ENCODE measurements at regions not wholly inside any gene's neighbourhood (a gene's known extent, or its start where the extent isn't known, plus 50 kb on each side); places are given as distances from the start of the nearest gene placed in this dataset.

DNA sequence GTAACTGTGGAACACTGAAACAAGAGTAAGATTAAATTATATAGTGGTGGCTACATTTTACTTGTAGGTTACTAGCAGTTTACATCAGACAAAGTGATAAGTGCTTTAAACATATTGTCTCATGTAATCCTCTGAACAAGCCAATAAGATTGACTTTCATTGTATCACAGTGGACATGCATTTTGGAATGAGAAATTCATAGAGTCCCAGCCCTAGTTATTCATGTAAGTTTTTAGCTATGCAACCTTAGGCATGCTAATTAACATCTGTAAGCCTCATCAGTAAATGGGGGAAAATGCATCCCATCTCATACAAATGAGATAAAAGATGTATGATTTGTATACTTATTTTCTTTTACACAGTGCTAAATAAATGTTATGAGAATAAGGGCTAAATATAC, 1038.1 kb upstream of the ADGRL4 start:
- H3K9me3 ChIP-seq = no peaks in the 10 kb centered on the region
- no peak overlapping the region for H3K27ac ChIP-seq
- no peaks in the 10 kb centered on the region for H3K27me3 ChIP-seq
- H3K4me3 ChIP-seq = no peak overlapping the region
- no peaks in the 10 kb centered on the region for H3K36me3 ChIP-seq
- no peaks in the 10 kb centered on the region for H3K4me1 ChIP-seq
- DNase-seq = no peak
- intact Hi-C loops (cut with DNase I) = no loop called here
- TF ChIP-seq, protein P1, sequence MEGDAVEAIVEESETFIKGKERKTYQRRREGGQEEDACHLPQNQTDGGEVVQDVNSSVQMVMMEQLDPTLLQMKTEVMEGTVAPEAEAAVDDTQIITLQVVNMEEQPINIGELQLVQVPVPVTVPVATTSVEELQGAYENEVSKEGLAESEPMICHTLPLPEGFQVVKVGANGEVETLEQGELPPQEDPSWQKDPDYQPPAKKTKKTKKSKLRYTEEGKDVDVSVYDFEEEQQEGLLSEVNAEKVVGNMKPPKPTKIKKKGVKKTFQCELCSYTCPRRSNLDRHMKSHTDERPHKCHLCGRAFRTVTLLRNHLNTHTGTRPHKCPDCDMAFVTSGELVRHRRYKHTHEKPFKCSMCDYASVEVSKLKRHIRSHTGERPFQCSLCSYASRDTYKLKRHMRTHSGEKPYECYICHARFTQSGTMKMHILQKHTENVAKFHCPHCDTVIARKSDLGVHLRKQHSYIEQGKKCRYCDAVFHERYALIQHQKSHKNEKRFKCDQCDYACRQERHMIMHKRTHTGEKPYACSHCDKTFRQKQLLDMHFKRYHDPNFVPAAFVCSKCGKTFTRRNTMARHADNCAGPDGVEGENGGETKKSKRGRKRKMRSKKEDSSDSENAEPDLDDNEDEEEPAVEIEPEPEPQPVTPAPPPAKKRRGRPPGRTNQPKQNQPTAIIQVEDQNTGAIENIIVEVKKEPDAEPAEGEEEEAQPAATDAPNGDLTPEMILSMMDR (IDR thresholded peaks at IDR 0.05) = no peak
- TF ChIP-seq POLR2A (IDR thresholded peaks at IDR 0.05) = no peak

DNA sequence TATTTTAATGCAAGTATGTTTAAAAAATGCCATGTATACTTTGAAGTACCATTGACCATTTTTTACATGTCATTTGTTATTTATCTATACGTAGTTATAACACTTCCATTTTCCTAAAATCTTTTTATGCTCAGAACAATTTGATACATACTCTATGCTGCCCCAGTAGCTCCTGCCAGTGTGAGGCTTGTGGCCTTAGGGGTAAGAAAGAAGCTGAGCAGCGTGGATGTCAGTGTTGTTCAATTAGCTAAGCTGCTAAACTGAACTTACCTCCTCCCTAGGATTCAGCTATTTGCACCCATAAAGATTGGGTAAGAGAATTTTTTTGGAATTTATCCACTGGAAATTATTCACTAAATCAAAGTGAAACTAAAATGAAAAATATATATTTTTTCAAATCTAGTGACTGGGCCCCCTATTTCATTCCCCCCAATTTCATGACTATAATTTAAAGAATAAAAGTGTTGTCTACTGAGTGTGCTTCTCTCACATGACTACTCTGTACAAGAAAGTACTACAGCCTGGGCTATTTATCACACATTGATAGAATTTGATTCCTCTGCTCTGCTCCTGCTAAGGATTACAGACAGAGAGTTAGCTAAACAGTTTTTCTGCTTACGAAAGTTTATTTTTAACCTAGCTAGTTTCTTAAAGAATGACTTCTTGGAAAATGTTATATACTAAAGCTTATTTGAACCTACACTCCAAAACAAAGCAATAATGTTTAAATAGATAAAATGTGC, 1030.3 kb upstream of the ADGRL4 start:
- WGBS, 2 donors = 57 to 64% methylated on average over 3 of the region's 3 CpGs

DNA sequence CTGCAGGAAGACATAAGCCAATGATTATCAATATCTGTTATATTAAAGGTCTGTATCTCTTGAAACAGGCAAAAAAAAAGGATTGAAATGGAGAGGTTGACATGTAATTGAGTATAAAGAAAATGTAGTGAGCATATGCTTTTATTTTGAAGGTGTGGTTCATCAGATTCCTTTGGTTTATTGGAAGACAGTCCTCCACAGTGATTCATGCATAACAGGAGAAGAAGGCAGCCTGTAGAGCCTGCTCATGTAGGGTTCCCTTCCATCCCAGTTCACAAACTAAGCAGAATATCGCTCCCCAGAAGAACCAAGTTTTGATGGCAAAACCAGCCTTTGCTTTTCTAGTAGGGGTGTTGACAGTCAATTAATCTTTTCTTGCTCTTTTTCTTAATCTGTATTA, 1016.8 kb upstream of the ADGRL4 start:
- TF ChIP-seq POLR2A (IDR thresholded peaks at IDR 0.05) = no peak
- TF ChIP-seq, protein P1 (IDR thresholded peaks at IDR 0.05) = no peak
- Histone ChIP-seq H3K4me1 (no peaks in the 10 kb centered on the region), H3K27me3 (no peaks in the 10 kb centered on the region), H3K4me3 (no peak overlapping the region), H3K9me3 (no peaks in the 10 kb centered on the region), H3K36me3 (no peaks in the 10 kb centered on the region), H3K27ac (no peak overlapping the region)
- intact Hi-C loops (cut with DNase I) = no loop called here
- WGBS, 2 donors = 74 to 93% methylated on average over 1 of the region's 1 CpG
- DNase-seq = no peak

More for the DNA sequence above, 1030.3 kb upstream of the ADGRL4 start:
- Histone ChIP-seq H3K36me3 (no peaks in the 10 kb centered on the region), H3K4me3 (no peak overlapping the region), H3K27me3 (no peaks in the 10 kb centered on the region), H3K27ac (no peak overlapping the region), H3K4me1 (no peaks in the 10 kb centered on the region), H3K9me3 (no peaks in the 10 kb centered on the region)
- intact Hi-C loops (cut with DNase I) = no loop called here
- no peak for TF ChIP-seq POLR2A (IDR thresholded peaks at IDR 0.05)
- TF ChIP-seq, protein P1 (IDR thresholded peaks at IDR 0.05) = no peak
- DNase-seq = no peak

DNA sequence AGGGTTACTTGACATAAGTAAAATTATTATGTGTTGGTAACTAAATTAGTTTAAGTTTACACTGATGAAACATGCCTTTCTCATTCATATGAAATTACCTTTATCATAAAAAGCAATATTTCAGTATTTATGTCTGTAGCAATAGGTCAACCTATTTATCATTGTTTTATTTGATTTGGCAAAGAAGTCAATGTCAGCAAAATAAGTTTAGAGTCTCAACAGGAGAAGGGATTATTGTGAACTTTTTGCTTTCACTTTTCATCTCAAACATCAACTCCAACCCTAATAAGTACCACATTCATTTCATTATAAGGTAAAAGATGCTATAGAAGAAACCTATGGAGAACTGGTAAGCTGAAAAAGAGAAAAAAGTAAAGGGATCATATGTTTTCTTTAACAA, 1015.4 kb upstream of the ADGRL4 start:
- no peaks in the 10 kb centered on the region for H3K36me3 ChIP-seq
- H3K27ac ChIP-seq = no peak overlapping the region
- TF ChIP-seq, protein P1 (IDR thresholded peaks at IDR 0.05) = no peak
- TF ChIP-seq POLR2A (IDR thresholded peaks at IDR 0.05) = no peak
- H3K4me3 ChIP-seq = no peak overlapping the region
- H3K4me1 ChIP-seq = no peaks in the 10 kb centered on the region
- no peaks in the 10 kb centered on the region for H3K27me3 ChIP-seq
- no peaks in the 10 kb centered on the region for H3K9me3 ChIP-seq
- no peak for DNase-seq
- intact Hi-C loops (cut with DNase I) = no loop called here

DNA sequence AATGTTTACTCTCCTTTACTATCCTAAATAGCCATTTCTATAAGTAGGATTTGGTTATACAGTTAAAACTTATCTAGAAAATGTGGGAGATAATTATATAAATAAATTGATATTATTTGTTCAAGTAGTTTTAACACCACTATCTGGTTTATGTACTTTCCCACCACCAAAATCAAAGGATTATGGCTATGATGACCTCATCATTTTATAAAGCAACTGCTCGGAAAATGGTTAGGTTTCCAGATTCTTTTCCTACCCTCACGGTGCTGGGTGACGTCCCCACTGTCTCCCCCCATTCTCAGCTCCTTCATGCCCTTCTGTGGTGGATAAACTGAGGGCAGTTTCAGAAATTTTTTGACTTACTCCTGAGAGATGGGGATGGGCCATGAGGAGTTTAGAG, 1011.8 kb upstream of the ADGRL4 start:
- intact Hi-C loops (cut with DNase I) = no loop called here

More for the DNA sequence above, 1011.8 kb upstream of the ADGRL4 start:
- WGBS, 2 donors = 77 to 80% methylated on average over 3 of the region's 3 CpGs
- Histone ChIP-seq H3K4me1 (no peaks in the 10 kb centered on the region), H3K27me3 (no peaks in the 10 kb centered on the region), H3K4me3 (no peak overlapping the region), H3K36me3 (no peaks in the 10 kb centered on the region), H3K9me3 (no peaks in the 10 kb centered on the region), H3K27ac (no peak overlapping the region)
- TF ChIP-seq POLR2A (IDR thresholded peaks at IDR 0.05) = no peak
- TF ChIP-seq, protein P1 (IDR thresholded peaks at IDR 0.05) = no peak
- no peak for DNase-seq
